ENCODE measurements at regions not wholly inside any gene's neighbourhood (a gene's known extent, or its start where the extent isn't known, plus 50 kb on each side); places are given as distances from the start of the nearest gene placed in this dataset.
A peak's percentile ranks its signal among the peaks of the same experiment; 100 is the strongest.

GRCh38 chr6:159094444-159095252, 49.9 kb upstream of the TAGAP start:
- no peak overlapping the region for H3K27ac ChIP-seq (ENCODE audit: low read depth in 1 of 2, low read length in 2 of 2)
- H3K27me3 ChIP-seq (ENCODE audit: control insufficient read depth in 1 of 2, insufficient read depth in 2 of 2, low read length in 1 of 2) = no peaks in the 10 kb centered on the region
- 51 to 61% methylated on average over 18 of the region's 18 CpGs for WGBS, 2 donors
- H3K4me3 ChIP-seq (ENCODE audit: low read length in 2 of 2) = no peak overlapping the region
- no peaks in the 10 kb centered on the region for H3K9me3 ChIP-seq (ENCODE audit: control insufficient read depth, low read length)
- no peaks in the 10 kb centered on the region for H3K36me3 ChIP-seq (ENCODE audit: control insufficient read depth in 1 of 2, insufficient read depth in 2 of 2, low read length in 1 of 2)
- no peak for DNase-seq
- ATAC-seq (ENCODE audit: low FRiP score) = peak; percentile 25
- intact Hi-C loops (cut with DNase I) = no loop called here
- H3K4me1 ChIP-seq (ENCODE audit: control insufficient read depth in 1 of 2, insufficient read depth in 2 of 2, low read length in 2 of 2) = no peaks in the 10 kb centered on the region
